GM23248 (cell line): ENCODE measurements at regions not wholly inside any gene's neighbourhood (a gene's known extent, or its start where the extent isn't known, plus 50 kb on each side); places are given as distances from the start of the nearest gene placed in this dataset.

Source experiments
- DNase-seq: peaks from one replicate; pipeline ENCODE4 v3.0.0-alpha.2; 2015
- H2AFZ ChIP-seq: fragments of 200-600 bp; sonication (generic); 2 replicates; pipeline ENCODE4 v1.6.1; 2016; ENCODE audit warnings: antibody characterized with exemption
- H3F3A ChIP-seq: fragments of 200-600 bp; sonication (generic); 2 replicates; pipeline ENCODE4 v1.6.1; 2016; ENCODE audit warnings: mild to moderate bottlenecking, antibody characterized with exemption, mixed run types; ENCODE audit not compliant: insufficient read depth
- H3K27ac ChIP-seq: fragments of 200-600 bp; sonication (generic); 2 replicates; pipeline ENCODE4 v1.5.1; 2016; ENCODE audit warnings: mild to moderate bottlenecking
- H3K27me3 ChIP-seq: fragments of 200-600 bp; sonication (generic); replicated peaks from 2 replicates; pipeline ENCODE4 v1.6.1; 2016; ENCODE audit warnings: mild to moderate bottlenecking; ENCODE audit not compliant: insufficient read depth
- H3K36me3 ChIP-seq: fragments of 200-600 bp; sonication (generic); 2 replicates; pipeline ENCODE4 v1.6.1; 2016; ENCODE audit warnings: low read depth, mild to moderate bottlenecking
- H3K4me1 ChIP-seq: fragments of 200-600 bp; sonication (generic); 2 replicates; pipeline ENCODE4 v1.6.1; 2016; ENCODE audit warnings: mild to moderate bottlenecking; ENCODE audit not compliant: insufficient read depth
- H3K4me2 ChIP-seq: fragments of 200-600 bp; sonication (generic); one replicate; pipeline ENCODE4 v1.6.1; 2016; ENCODE audit warnings: mild to moderate bottlenecking; ENCODE audit not compliant: unreplicated experiment
- H3K4me3 ChIP-seq: fragments of 200-600 bp; sonication (generic); 2 replicates; pipeline ENCODE4 v1.5.1; 2016; ENCODE audit warnings: mild to moderate bottlenecking
- H3K79me2 ChIP-seq: fragments of 200-600 bp; sonication (generic); 2 replicates; pipeline ENCODE4 v1.6.1; 2016; ENCODE audit warnings: mild to moderate bottlenecking; ENCODE audit not compliant: insufficient read depth
- H3K9ac ChIP-seq: fragments of 200-600 bp; sonication (generic); 2 replicates; pipeline ENCODE4 v1.6.1; 2016; ENCODE audit warnings: mild to moderate bottlenecking
- H3K9me2 ChIP-seq: fragments of 200-600 bp; sonication (generic); 2 replicates; pipeline ENCODE4 v1.6.1; 2016; ENCODE audit warnings: mixed run types, mild to moderate bottlenecking, moderate library complexity; ENCODE audit not compliant: insufficient read depth
- H3K9me3 ChIP-seq: fragments of 200-600 bp; sonication (generic); one replicate; pipeline ENCODE4 v1.6.1; 2017; ENCODE audit warnings: low read depth
- H4K20me1 ChIP-seq: fragments of 200-600 bp; sonication (generic); 2 replicates; pipeline ENCODE4 v1.6.0; 2016; ENCODE audit not compliant: insufficient read depth
- EZH2 ChIP-seq: fragments of 200-600 bp; sonication (generic); IDR thresholded peaks from 2 replicates; pipeline ENCODE4 v1.6.1; 2018; ENCODE audit warnings: antibody characterized with exemption, mild to moderate bottlenecking; ENCODE audit not compliant: insufficient read depth, poor library complexity, severe bottlenecking
- EZH2phosphoT487 ChIP-seq: fragments of 200-600 bp; sonication (generic); IDR thresholded peaks from 2 replicates; pipeline ENCODE4 v1.6.1; 2018; ENCODE audit warnings: antibody characterized with exemption, moderate library complexity, mild to moderate bottlenecking, low read depth; ENCODE audit not compliant: insufficient read depth
- WGBS, 2 experiments: methylation state at CpG; one replicate each; pipeline ENCODE4 v1.1.6; 2015 to 2017; ENCODE audit warnings: low lambda C conversion rate in 2 of 2, low coverage in 1 of 2; ENCODE audit errors: missing lambda C conversion rate in 2 of 2; 5-methylcytosine and 5-hydroxymethylcytosine counted together
- in situ Hi-C: fragments of 300-500 bp; cut with MboI; formaldehyde crosslinking; loops from 2 replicates; pipeline ENCODE4 v1.15.0; 2020

DNA sequence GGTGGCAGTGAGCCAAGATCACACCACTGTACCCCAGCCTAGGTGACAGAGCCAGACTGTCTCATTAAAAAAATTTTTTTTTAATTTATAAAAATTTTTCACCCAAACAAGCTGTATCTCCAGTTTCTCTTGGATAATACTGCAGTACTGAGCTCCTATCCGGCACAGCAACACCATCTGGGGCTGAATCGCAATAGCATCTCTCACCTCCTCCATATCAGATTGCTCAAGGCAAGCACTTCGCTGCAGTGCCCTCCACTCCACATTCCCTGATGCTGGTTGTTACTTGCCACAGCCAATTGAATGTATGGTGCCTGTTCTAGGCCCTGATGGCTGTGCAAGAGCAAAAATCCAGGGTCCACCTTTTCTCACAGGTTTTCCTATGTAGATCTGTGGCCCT, 69.3 kb upstream of the FAM241A start:
- Histone ChIP-seq H3K36me3 (no peaks in the 10 kb centered on the region), H3K4me2 (no peak overlapping the region), H2AFZ (no peak overlapping the region), H4K20me1 (no peaks in the 10 kb centered on the region), H3K9ac (no peak overlapping the region), H3K9me2 (no peaks in the 10 kb centered on the region), H3K79me2 (no peaks in the 10 kb centered on the region), H3K9me3 (no peaks in the 10 kb centered on the region), H3K4me3 (no peak overlapping the region), H3K4me1 (peaks cover 7% of the 10 kb centered on the region; the same call in 1 of the 2 replicates), H3K27me3 (no peaks in the 10 kb centered on the region), H3K27ac (no peak overlapping the region), H3F3A (no peaks in the 10 kb centered on the region)
- 85 to 90% methylated on average over 3 of the region's 3 CpGs for WGBS, 2 experiments
- TF ChIP-seq EZH2phosphoT487 (no peak), EZH2 (no peak)
- in situ Hi-C loops: no loop called here
- DNase-seq: no peak

DNA sequence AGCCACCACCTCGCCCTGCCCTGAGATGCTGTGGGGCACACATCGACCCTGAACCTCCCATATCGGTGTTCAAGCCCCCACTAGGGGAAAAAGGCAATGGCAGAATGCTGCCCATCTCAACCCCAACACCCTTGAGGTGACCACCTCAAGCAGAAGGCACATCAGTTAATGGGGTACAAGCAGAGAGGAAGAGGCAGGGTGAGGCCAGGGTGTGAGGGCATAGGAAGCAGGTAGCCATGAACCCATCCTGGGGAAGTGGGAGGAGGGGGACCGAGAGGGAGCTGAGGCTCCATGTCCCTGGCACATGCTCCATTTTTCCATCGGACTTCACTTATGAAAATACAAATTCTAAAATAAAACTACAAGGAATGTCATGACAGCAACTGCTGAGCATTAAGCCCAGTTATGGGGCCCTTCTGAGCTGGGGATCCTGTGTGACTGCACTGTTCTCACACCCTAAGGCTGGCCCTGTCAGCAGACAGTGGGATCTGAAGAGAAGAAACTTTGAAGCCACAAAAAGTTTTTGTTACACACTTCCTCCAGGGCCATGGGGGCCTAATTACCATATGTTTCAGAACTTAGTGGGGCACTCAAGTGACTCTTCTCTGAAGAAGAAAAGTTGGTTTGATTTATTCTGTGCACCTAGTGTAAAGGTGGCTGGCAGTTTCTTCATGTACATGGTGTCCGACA, 68.2 kb upstream of the FAM241A start:
- Histone ChIP-seq H3K36me3 (no peaks in the 10 kb centered on the region), H3F3A (peaks cover 3% of the 10 kb centered on the region; the same call in 1 of the 2 replicates), H3K27me3 (no peaks in the 10 kb centered on the region), H3K9me2 (no peaks in the 10 kb centered on the region), H3K27ac (no peak overlapping the region), H3K9ac (no peak overlapping the region), H3K9me3 (no peaks in the 10 kb centered on the region), H4K20me1 (no peaks in the 10 kb centered on the region), H3K4me2 (no peak overlapping the region), H3K79me2 (no peaks in the 10 kb centered on the region), H3K4me1 (peaks cover 8% of the 10 kb centered on the region; the same call in 1 of the 2 replicates), H2AFZ (no peak overlapping the region), H3K4me3 (no peak overlapping the region)
- in situ Hi-C loops: no loop called here
- 88 to 94% methylated on average over 6 of the region's 6 CpGs for WGBS, 2 experiments
- TF ChIP-seq EZH2: no peak
- no peak for TF ChIP-seq EZH2phosphoT487
- DNase-seq: no peak

DNA sequence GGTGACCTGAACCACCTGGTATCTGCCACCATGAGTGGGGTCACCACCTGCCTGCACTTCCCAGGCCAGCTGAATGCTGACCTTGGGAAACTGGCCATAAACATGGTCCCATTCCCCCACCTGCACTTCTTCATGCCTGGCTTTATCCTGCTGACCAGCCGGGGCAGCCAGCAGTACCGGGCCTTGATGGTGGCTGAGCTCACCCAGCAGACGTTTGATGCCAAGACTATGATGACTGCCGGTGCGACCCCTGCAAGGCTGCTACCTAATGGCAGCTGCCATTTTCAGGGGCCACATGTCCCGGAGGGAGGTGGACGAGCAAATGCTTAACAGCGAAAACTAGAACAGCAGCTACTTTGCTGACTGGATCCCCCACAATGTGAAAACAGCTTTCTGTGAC, 67.5 kb upstream of the FAM241A start:
- Histone ChIP-seq H3K27ac (no peak overlapping the region), H3K36me3 (no peaks in the 10 kb centered on the region), H3K4me2 (no peak overlapping the region), H3K4me1 (peaks cover 10% of the 10 kb centered on the region), H3K9me2 (no peaks in the 10 kb centered on the region), H3K9ac (no peak overlapping the region), H2AFZ (no peak overlapping the region), H3F3A (peaks cover 10% of the 10 kb centered on the region), H3K27me3 (no peaks in the 10 kb centered on the region), H3K79me2 (no peaks in the 10 kb centered on the region), H3K9me3 (no peaks in the 10 kb centered on the region), H4K20me1 (no peaks in the 10 kb centered on the region), H3K4me3 (no peak overlapping the region)
- DNase-seq: no peak
- in situ Hi-C loops: no loop called here
- 88 to 89% methylated on average over 8 of the region's 8 CpGs for WGBS, 2 experiments
- no peak for TF ChIP-seq EZH2
- TF ChIP-seq EZH2phosphoT487: no peak

DNA sequence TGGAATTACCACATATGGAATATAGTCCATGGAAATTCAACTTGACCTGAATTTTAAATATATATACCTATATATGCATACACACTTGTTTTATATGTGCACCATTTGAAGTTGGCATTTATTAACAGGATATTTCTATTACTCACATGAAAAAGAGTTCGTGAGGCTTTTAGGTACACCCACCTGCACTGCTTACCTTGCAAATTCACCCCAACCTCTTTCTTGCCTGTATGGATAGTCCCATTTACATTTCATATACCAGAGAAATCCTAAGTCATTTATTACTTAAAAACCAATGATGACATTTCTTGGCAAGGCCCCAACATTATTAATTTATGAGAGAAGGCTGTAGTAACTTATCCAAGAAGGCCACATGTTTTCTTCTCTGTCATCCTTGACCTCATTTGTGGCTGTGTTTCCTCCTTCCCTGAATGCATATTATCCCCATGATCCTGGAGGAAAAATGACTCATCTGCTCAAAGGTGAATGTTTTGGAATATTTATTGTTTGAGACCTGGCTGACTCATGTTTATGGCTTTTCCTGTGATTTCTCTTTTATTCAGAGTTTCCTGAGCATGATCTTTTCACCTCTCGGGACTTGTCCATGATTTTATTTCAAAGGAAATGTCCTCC, 62.2 kb upstream of the FAM241A start:
- Histone ChIP-seq H3K9me3 (no peaks in the 10 kb centered on the region), H4K20me1 (no peaks in the 10 kb centered on the region), H3K4me1 (peaks cover 30% of the 10 kb centered on the region), H3K36me3 (no peaks in the 10 kb centered on the region), H2AFZ (no peak overlapping the region), H3K27me3 (no peaks in the 10 kb centered on the region), H3K27ac (peak overlapping the region; percentile 53), H3K9ac (no peak overlapping the region), H3K79me2 (no peaks in the 10 kb centered on the region), H3F3A (peaks cover 25% of the 10 kb centered on the region), H3K4me2 (peak overlapping the region; percentile 17), H3K4me3 (no peak overlapping the region), H3K9me2 (no peaks in the 10 kb centered on the region)
- in situ Hi-C loops: no loop called here
- 48 to 53% methylated on average over 2 of the region's 2 CpGs for WGBS, 2 experiments
- DNase-seq: peak; percentile 68
- TF ChIP-seq EZH2: no peak
- TF ChIP-seq EZH2phosphoT487: no peak
